ENCODE measurements at regions not wholly inside any gene's neighbourhood (a gene's known extent, or its start where the extent isn't known, plus 50 kb on each side); places are given as distances from the start of the nearest gene placed in this dataset.

GRCh38 chr3:35862057-35862456 lies 222.7 kb downstream of the ARPP21 start:
- no peak for TF ChIP-seq POLR2A (IDR thresholded peaks at IDR 0.05)
- no peak for TF ChIP-seq CTCF (IDR thresholded peaks at IDR 0.05)

Data from lower leg skin (tissue), 3 donors.